Middle frontal gyrus (tissue), 1 donor: ENCODE measurements at regions not wholly inside any gene's neighbourhood (a gene's known extent, or its start where the extent isn't known, plus 50 kb on each side); places are given as distances from the start of the nearest gene placed in this dataset.
"Not testable (repeated sequence)": the region's sequence is repeated elsewhere in the genome, so short reads cannot be mapped to it uniquely, and the experiment has no call there.

Experiments
- DNase-seq: peaks from one replicate; pipeline ENCODE4 v3.0.0-alpha.2; 2015; ENCODE audit warnings: low spot score; ENCODE audit errors: extremely low spot score

- not testable (repeated sequence) for DNase-seq
Measured at GRCh38 chr10:46796351-46796750, 114.9 kb upstream of the PTPN20 start.

GRCh38 chr10:46802010-46802409 is 109.2 kb upstream of the PTPN20 start:
- not testable (repeated sequence) for DNase-seq

GRCh38 chr10:46803082-46803481 is 108.1 kb upstream of the PTPN20 start:
- not testable (repeated sequence) for DNase-seq

GRCh38 chr10:46810222-46810621 is 101.0 kb upstream of the PTPN20 start:
- not testable (repeated sequence) for DNase-seq

GRCh38 chr10:46816126-46816525 is 95.1 kb upstream of the PTPN20 start:
- not testable (repeated sequence) for DNase-seq

- DNase-seq: not testable (repeated sequence)
Measured at GRCh38 chr10:46840393-46841050, 70.7 kb upstream of the PTPN20 start.

GRCh38 chr10:46841051-46841593 is 70.1 kb upstream of the PTPN20 start:
- DNase-seq: not testable (repeated sequence)

GRCh38 chr10:46845194-46845593 is 66.0 kb upstream of the PTPN20 start:
- DNase-seq: not testable (repeated sequence)

- not testable (repeated sequence) for DNase-seq
Measured at GRCh38 chr10:46845640-46846039, 65.6 kb upstream of the PTPN20 start.

- DNase-seq: not testable (repeated sequence)
Measured at GRCh38 chr10:46860753-46861152, 50.5 kb upstream of the PTPN20 start.
